ENCODE measurements at regions not wholly inside any gene's neighbourhood (a gene's known extent, or its start where the extent isn't known, plus 50 kb on each side); places are given as distances from the start of the nearest gene placed in this dataset.

GRCh38 chr2:133941666-133942065 lies 312.2 kb upstream of the MGAT5 start:
- intact Hi-C loops (cut with DNase I), result no loop called here

GRCh38 chr2:133942398-133942797 lies 311.5 kb upstream of the MGAT5 start:
- no peak overlapping the region for H3K27ac ChIP-seq
- H3K9me3 ChIP-seq, result no peaks in the 10 kb centered on the region
- ATAC-seq (no peak), DNase-seq (no peak)
- TF ChIP-seq CTCF (IDR thresholded peaks at IDR 0.05), result no peak
- TF ChIP-seq POLR2A (IDR thresholded peaks at IDR 0.05), result no peak
- no peak overlapping the region for H3K4me3 ChIP-seq
- no peaks in the 10 kb centered on the region for H3K36me3 ChIP-seq (replicated peaks in 1 of 2; ENCODE audit: insufficient read depth in 1 of 2, low read depth in 2 of 2)
- WGBS, 2 donors, result 22 to 23% methylated on average over 1 of the region's 1 CpG
- intact Hi-C loops (cut with DNase I), result no loop called here
- H3K27me3 ChIP-seq, result no peaks in the 10 kb centered on the region
- H3K4me1 ChIP-seq, result no peaks in the 10 kb centered on the region

More at GRCh38 chr2:133941666-133942065, 312.2 kb upstream of the MGAT5 start:
- no peak for ATAC-seq
- WGBS, 2 donors, result 7 to 21% methylated on average over 2 of the region's 2 CpGs
- Histone ChIP-seq H3K27ac (no peak overlapping the region), H3K27me3 (no peaks in the 10 kb centered on the region), H3K36me3 (replicated peaks in 1 of 2; ENCODE audit: insufficient read depth in 1 of 2, low read depth in 2 of 2) (no peaks in the 10 kb centered on the region), H3K4me1 (no peaks in the 10 kb centered on the region), H3K4me3 (no peak overlapping the region), H3K9me3 (no peaks in the 10 kb centered on the region)
- TF ChIP-seq CTCF (IDR thresholded peaks at IDR 0.05) (no peak), POLR2A (IDR thresholded peaks at IDR 0.05) (no peak)
- DNase-seq, result no peak

- H3K27ac ChIP-seq, result no peak overlapping the region
- no peak for ATAC-seq
- no peaks in the 10 kb centered on the region for H3K4me1 ChIP-seq
- intact Hi-C loops (cut with DNase I), result no loop called here
- TF ChIP-seq POLR2A (IDR thresholded peaks at IDR 0.05), result no peak
- no peak for TF ChIP-seq CTCF (IDR thresholded peaks at IDR 0.05)
- H3K4me3 ChIP-seq, result no peak overlapping the region
- H3K27me3 ChIP-seq, result no peaks in the 10 kb centered on the region
- WGBS, 2 donors, result 91% methylated on average over 5 of the region's 5 CpGs
- no peaks in the 10 kb centered on the region for H3K36me3 ChIP-seq (replicated peaks in 1 of 2; ENCODE audit: insufficient read depth in 1 of 2, low read depth in 2 of 2)
- DNase-seq, result no peak
- H3K9me3 ChIP-seq, result no peaks in the 10 kb centered on the region
These were observed 310.8 kb upstream of the MGAT5 start for GRCh38 chr2:133943108-133943507.

- no peaks in the 10 kb centered on the region for H3K9me3 ChIP-seq
- 60 to 64% methylated on average over 3 of the region's 3 CpGs for WGBS, 2 donors
- no peak overlapping the region for H3K4me3 ChIP-seq
- intact Hi-C loops (cut with DNase I), result no loop called here
- ATAC-seq, result no peak
- no peaks in the 10 kb centered on the region for H3K27me3 ChIP-seq
- no peaks in the 10 kb centered on the region for H3K36me3 ChIP-seq (replicated peaks in 1 of 2; ENCODE audit: insufficient read depth in 1 of 2, low read depth in 2 of 2)
- no peak overlapping the region for H3K27ac ChIP-seq
- TF ChIP-seq CTCF (IDR thresholded peaks at IDR 0.05), result no peak
- TF ChIP-seq POLR2A (IDR thresholded peaks at IDR 0.05), result no peak
- no peak for DNase-seq
- H3K4me1 ChIP-seq, result no peaks in the 10 kb centered on the region
These were observed 308.8 kb upstream of the MGAT5 start for GRCh38 chr2:133945089-133945488.

- H3K27ac ChIP-seq, result no peak overlapping the region
- TF ChIP-seq CTCF (IDR thresholded peaks at IDR 0.05) (no peak), POLR2A (IDR thresholded peaks at IDR 0.05) (no peak)
- no peaks in the 10 kb centered on the region for H3K9me3 ChIP-seq
- WGBS, 2 donors, result 42 to 66% methylated on average over 1 of the region's 1 CpG
- H3K4me1 ChIP-seq, result no peaks in the 10 kb centered on the region
- DNase-seq (no peak), ATAC-seq (no peak)
- no peaks in the 10 kb centered on the region for H3K27me3 ChIP-seq
- intact Hi-C loops (cut with DNase I), result no loop called here
- H3K36me3 ChIP-seq (replicated peaks in 1 of 2; ENCODE audit: insufficient read depth in 1 of 2, low read depth in 2 of 2), result no peaks in the 10 kb centered on the region
- no peak overlapping the region for H3K4me3 ChIP-seq
These were observed 306.8 kb upstream of the MGAT5 start for GRCh38 chr2:133947057-133947456.
